Activated CD4-positive, alpha-beta T cell treated with anti-CD3 and anti-CD28 coated beads for 48 hours (primary cell): ENCODE measurements at regions not wholly inside any gene's neighbourhood (a gene's known extent, or its start where the extent isn't known, plus 50 kb on each side); places are given as distances from the start of the nearest gene placed in this dataset.
"Not testable (repeated sequence)": the region's sequence is repeated elsewhere in the genome, so short reads cannot be mapped to it uniquely, and the experiment has no call there.

Source experiments
- DNase-seq: peaks from one replicate; pipeline ENCODE4 v3.0.0-alpha.2; 2020

GRCh38 chr20:19875376-19876221 is 117.5 kb downstream of the RIN2 start:
- DNase-seq: no peak

DNA sequence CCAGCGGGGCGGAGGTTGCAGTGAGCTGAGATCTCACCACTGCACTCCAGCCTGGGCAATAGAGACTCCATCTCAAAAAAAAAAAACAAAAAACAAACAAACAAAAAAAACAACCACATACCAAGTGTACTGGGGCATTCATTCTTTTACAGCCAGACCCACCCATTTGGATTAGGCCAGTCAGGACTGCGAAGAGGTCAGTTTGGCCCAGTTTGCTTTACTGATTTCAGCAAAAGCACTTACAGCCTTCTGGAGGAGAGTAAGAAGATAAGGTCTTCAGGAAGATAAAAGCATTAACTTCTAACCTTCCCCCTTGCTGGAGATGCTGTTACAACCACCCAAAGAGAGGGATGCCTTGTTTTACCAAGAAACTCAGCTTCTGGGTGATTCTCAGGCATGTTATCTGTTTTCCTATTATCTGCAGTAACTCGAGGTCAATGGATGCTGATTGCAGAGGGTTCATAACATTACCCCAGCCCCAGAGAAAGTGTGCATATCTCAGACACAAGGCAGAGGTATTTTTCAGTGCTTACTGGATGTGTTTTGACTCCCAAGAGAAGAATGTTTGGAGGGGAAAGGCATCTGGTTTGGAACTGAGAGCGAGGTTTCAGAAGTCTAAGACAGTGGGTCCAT is 118.9 kb downstream of the RIN2 start:
- no peak for DNase-seq

DNA sequence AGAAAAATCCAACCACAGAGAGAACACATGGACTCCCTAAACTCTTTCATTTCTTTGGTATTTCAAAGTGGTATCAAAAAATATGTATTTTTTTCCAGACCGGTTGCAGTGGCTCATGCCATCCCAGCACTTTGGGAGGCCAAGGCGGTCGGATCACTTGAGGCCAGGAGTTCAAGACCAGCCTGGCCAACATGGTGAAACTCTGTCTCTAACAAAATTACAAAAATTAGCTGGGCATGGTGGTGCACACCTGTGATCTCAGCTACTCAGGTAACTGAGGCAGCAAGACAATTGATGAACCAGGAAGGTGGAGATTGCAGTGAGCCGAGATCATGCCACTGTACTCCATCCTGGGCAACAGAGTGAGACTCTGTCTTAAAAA is 121.8 kb downstream of the RIN2 start:
- not testable (repeated sequence) for DNase-seq

DNA sequence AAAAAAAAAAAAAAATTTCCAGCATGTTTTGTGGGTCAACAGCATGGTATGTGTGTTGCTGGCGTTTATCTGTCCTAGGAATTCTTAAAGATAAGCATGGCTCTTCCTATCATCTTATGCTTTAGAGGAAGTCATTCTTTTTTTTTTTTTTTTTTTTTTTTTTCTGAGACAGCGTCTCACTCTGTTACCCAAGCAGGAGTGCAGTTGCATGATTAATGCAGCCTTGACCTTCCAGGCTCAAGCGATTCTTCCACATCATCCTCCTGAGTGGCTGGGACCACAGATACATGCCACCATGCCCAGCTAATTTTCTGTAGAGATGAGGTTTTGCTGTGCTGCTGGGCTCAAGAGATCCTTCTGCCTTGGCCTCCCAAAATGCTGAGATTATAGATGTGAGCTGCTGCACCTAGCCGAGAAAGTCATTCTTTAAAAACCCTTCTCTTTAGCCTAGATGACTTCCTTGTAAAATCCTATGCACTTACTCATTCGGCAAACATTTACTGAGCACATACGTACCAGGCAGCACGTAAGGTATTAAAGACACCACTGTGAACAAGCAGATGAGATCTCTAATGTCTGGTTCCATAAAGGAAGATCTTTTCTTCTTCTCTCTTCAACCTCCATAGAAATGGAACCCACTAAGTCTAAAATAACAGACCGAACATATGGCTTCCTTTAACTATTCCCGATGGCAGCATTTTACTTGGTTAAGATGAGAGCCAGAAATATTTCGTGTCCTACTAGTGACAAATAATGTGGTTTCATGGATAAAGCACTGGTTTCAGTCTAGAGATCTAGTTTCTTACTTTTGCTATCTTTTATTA is 122.4 kb downstream of the RIN2 start:
- DNase-seq: no peak

DNA sequence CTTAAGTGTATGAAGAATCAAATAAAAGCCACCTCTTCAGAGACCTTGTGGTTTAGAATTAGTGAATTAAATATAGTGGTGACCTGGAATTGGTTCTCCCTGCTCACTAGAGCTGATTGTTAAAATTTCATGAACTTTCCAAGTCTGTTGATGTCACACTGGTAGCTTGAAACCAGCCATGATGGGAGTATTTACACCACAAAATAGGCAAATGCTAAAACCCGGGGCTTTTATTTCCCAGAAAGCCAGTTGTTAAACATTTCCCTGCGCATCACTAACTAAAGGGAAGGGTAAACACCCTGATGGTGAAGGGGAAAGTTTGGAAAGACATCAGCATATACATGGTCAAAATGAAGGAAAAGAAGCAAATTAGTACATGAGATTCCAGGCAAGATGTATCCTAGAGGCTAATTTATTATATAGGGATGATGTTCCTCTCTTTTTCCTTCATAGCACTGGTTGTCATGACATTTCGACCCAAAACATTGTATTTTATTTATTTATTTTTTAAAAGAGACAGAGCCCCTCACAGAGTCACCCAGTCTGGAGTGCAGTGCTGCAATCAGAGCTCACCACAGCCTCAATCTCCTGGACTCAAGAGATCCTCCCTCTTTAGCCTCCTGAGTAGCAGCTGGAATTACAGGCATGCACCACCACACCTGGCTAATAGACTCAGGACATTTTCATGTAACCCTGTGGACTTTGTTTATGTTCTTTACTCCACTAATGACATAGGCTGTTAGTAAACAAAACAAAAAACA is 123.2 kb downstream of the RIN2 start:
- DNase-seq: no peak

GRCh38 chr20:19881990-19882389 is 123.9 kb downstream of the RIN2 start:
- no peak for DNase-seq

- DNase-seq: no peak
Observed at GRCh38 chr20:19882446-19882845, 124.4 kb downstream of the RIN2 start.

- no peak for DNase-seq
Observed at GRCh38 chr20:19883501-19883900, 125.4 kb downstream of the RIN2 start.

DNA sequence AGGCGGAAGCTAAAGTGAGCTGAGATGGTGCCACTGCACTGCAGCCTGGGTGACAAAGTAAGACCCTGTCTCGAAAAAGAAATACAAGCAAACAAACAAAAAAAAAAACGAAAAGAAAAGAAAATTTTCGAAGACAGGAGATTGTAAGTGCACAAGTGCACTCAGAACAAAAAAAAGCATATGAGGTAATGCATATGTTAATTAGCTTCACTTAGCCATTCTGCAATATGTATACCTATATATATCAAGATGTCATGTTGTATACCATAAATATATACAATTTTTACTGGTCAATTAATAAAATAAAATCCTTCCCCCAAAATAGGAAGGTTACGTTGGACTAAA is 127.5 kb downstream of the RIN2 start:
- no peak for DNase-seq

DNA sequence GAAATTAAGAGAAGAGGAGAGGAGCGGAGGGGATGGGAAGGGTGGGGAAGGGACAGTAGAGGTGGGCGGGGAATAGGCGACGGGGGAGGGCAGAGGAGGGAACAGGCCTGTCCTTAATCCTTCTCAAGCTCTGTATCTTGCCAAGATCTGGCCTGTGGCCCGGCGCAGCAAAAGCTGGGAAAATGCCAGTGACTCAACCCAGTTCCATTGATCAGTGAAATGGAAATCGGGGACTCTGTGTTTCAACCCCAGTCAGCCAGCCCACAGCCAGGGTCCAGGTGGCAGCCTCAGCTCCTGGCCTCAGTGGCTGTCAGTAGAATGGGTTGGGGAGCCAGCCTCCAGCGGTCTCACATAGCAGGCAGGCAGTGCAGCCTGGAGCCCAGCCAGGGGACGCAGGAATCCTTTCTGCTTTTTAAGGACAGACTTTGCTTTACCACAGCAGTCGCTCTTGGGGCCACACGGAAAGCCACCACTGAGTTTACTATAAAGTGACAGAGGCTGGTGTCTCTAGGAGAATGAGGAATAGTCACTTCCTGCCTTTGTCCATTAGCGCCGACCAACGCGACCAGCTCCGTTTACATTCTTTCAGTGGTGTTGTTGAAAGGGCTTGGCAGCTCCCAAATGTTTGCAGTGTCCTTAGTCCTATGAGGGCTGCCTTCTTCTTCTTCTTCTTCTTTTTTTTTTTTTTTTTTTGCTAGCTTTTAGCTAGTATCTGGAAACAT is 128.0 kb downstream of the RIN2 start:
- DNase-seq: no peak

DNA sequence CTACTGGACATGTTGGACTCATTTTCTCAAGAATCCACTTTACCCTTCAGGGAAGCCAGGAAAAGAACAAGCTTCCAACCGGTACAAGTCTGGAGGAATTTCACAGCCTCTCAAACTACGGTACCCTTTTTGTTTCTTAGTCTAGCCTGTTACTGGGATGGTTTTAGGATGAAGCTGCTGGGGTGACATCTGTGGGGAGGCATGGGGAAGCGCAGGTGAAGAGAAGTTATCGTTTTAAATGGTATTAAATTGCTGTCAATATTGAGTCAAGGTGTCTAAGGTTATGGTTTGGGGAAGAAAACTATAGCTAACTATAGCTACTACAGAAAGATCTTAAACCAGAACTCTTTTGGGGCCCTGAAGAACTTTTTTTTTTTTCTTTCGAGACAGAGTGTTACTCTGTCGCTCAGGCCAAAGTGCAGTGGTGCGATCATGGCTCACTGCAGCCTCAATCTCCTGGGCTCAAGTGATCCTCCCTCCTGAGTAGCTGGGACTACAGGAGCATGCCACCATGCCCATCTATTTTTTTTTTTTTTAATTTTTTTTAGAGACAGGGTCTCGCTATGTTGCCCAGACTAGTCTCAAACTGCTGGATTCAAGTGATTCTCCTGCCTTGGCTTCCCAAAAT is 128.7 kb downstream of the RIN2 start:
- no peak for DNase-seq

DNA sequence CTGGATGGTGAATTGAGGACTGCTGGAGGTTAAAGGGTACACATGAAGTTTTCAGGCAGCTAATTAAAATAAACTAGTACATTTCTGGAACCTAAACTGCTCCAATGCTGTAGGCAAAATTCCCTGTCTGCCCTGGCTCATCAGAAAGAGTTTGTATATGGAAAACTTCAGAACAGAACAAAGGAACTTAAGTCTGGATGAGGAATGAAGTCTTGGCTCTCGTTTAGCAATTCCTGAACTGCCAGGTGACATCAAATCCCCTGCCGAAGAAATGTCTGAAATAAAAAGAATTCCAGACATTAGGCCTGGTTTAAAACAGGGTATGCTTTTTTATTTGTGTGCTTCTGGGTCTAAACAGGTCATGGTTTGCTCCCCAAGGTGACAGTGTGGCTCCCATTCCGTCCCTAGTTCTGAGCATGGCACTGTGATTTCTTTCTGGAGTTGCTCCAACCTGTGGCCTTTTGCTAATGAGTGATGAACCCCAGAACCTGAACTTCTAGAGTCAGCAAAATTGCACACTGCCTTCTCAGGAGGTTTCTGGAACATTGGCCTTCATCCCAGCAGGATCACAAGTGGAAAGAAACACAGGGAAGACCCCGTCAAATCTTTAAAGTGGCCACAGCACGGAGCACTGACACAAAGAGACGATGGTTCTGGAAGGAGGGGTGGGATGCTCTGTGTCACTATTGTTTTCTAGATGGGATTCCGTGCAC is 129.4 kb upstream of the NAA20 start:
- no peak for DNase-seq

DNA sequence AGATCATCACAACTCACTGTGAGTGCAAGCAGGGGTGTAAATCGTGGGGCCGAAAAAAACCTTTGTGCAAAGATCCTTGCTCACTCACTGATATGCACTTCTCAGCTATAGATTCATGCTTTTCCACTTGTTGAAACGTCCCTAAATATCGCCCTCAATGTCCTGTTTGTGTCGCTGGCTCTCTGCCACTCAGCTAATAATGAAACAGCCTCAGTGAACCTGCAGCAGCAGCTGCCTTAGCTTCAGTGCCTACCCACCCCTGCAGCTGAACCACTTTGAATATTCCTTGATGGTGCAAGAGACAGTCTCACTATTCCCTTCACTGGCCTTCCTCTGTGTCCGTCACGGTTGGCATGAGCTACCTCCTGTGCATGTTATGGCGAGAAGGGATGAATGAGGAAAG is 128.9 kb upstream of the NAA20 start:
- DNase-seq: no peak

DNA sequence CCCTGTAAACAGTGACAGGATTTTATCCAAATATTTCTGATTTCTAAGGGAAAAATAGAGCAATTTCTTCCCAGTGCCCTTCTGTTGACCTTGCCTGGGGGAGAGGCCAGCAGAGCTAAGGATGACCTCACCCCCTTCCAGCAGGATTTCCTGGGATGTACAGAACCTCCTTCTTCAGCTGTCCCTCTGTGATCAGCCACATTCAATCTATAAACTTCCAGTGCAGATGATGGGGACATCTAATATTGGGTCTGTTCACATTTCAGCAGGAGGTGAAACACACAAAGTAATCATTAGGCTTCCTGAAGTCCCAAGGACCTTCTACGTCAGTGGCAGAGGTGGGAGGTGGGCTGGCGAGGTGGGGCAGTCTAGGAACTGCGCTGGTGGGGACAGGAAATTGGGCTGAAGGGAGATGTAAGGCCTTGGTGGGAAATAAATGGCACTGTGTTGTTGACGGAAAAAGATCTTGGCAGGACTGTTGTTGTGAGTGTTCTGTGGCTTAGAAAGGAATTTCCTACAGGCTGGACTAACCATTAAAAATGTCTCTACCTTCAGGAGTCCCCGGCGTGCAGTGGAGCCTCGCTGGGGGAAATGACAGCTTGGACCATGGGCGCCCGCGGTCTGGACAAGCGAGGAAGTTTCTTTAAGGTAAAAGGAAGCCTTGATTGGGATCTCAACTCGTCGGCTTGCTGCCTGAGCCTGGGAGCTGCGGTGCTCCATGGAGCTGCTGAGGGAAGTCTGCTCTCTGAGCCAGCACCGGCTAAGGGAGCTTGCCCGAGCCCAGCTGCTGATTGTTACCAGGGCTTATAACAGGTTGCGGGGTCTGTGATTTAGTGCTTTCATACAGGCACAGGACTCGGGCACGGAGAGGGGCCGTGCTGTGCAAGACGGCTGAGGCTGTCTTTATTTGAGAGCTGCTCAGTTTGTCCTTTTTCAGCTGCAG is 127.9 kb upstream of the NAA20 start:
- DNase-seq: no peak

DNA sequence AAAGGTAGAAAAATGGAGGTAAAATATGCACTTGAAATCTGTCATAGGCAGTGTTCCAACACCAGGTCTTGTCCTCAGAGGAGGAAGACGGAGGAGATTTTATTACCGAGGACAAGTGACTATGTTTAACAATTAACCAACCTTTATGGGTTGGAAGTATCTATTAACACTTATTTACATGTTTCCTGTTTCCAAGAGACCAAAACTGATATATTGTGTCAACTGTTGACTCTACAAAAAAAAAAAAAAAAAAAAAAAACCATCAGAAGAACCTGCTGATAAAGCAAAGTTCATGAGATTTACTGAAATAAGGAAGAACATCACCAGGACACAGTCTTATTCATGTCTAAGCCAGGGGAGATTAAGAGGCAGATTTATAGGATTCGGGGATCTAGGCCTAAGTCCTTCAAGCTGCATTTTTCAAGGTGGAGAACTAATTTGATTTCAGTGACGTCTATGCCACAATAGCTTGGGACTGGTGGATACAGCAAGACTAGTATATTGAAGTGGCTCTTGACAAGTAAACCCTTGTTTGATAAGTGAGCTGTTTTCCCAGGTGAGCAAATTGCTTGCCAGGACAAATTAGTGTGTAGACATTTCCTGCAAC is 126.6 kb upstream of the NAA20 start:
- no peak for DNase-seq

- DNase-seq: no peak
Observed at GRCh38 chr20:19893356-19893755, 123.8 kb upstream of the NAA20 start.

GRCh38 chr20:19895761-19896160 is 121.4 kb upstream of the NAA20 start:
- DNase-seq: no peak

DNA sequence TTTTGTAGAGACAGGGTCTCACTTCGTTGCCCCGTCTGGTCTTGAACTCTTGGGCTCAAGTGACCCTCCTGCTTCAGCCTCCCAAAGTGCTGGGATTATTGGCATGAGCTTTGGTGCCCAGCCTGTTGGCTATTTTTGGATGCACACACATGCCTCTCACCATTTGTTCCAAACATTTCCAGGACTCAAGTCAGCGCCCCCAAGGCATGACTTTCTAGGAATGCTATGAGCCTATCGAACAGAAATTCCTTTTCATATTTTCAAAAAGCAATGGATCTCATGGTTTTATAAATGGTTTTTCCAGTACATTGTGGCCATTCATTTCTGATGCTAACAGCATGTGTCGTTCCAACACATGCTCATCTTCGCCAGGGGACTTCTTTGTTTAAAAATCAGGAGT is 119.3 kb upstream of the NAA20 start:
- DNase-seq: no peak

DNA sequence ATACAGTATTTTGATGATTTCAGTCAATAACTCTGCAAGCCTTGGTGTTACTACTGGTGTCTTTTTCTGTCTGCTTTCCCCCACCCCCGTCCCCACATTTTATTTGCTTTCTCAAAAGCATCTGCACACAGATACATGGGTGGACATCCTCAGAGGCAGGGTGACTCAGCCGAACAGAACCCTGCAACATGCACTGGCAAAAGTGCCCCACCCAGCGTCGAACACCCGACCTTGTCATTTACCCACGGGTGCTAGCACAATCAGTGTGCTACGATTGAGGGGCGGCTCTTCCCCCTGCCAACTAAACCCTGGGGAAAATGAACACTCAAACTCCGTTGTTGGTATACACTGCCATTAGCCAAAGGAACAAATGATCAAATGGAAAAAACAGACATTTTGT is 115.9 kb upstream of the NAA20 start:
- no peak for DNase-seq
